ENCODE measurements at regions not wholly inside any gene's neighbourhood (a gene's known extent, or its start where the extent isn't known, plus 50 kb on each side); places are given as distances from the start of the nearest gene placed in this dataset.
"Not testable (repeated sequence)": the region's sequence is repeated elsewhere in the genome, so short reads cannot be mapped to it uniquely, and the experiment has no call there.

- no peak for DNase-seq (ENCODE audit: low spot score)
These were observed 1465.7 kb upstream of the DIAPH2 start for GRCh38 chrX:95218976-95219375.

DNA sequence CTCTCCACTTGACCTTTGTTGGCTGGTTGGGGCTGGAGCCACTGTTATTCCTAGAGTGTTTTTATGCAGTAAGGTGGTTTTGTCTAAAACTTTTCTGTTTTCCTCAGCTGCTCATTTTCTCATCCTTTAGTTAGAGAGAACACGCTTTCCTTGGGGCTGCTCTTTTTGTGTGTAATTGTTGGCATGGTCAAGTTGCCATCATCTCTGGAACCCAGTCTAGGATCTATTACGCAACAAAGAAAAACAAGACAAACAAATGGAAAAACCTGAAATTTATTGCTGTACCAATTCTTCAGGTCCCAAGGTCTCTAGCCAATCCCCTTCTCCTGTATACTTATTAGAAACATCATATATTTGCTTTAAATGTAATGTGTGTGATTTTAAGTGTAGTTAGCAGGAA lies 1436.3 kb upstream of the DIAPH2 start:
- no peak for DNase-seq (ENCODE audit: low spot score)

- DNase-seq (ENCODE audit: low spot score): no peak
These were observed 1394.2 kb upstream of the DIAPH2 start for GRCh38 chrX:95290455-95290854.

GRCh38 chrX:95291561-95291960 lies 1393.1 kb upstream of the DIAPH2 start:
- DNase-seq (ENCODE audit: low spot score): no peak

DNA sequence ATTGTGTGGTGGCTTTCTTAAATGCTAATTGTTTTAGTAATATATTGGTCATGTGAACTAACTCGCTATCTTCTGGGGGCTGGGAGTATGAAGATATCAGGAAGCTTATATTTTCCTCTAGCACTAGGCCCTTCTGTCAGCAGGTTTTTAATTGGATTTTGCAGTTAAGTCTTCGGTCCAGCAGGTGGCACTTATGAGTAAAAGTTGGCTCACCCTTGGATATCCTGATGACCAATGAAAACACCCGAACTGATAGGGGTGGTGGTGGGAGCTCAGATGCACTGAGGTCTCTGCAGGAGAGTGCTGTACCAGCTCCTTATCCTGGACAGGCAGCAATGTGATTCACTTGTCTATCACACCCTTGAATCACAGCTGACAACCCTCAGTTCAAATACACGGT lies 1365.8 kb upstream of the DIAPH2 start:
- no peak for DNase-seq (ENCODE audit: low spot score)

GRCh38 chrX:95325185-95325584 lies 1359.5 kb upstream of the DIAPH2 start:
- no peak for DNase-seq (ENCODE audit: low spot score)

GRCh38 chrX:95330292-95330691 lies 1354.3 kb upstream of the DIAPH2 start:
- DNase-seq (ENCODE audit: low spot score): no peak

DNA sequence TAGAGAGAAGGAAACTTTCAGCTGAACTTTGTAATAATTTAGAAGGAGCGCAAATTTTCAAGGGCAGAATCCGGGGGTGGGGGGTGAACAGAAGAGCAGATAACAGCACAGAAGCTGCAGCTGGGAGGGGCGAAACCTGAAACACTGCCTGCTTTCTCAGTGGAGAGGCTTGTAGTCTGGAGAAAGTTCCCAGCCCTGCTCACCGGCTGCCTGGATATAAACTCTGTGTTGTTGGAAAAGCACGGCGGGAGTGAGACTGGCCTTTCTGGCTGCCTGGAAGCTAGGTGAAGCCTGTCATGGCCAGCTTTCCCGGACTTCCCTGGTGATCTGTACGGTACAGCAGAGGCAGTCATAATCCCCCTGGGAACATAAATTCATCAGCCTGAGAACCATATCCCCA lies 1352.1 kb upstream of the DIAPH2 start:
- no peak for DNase-seq (ENCODE audit: low spot score)

GRCh38 chrX:95346856-95347255 lies 1337.8 kb upstream of the DIAPH2 start:
- peak; percentile 4 for DNase-seq (ENCODE audit: low spot score)

DNA sequence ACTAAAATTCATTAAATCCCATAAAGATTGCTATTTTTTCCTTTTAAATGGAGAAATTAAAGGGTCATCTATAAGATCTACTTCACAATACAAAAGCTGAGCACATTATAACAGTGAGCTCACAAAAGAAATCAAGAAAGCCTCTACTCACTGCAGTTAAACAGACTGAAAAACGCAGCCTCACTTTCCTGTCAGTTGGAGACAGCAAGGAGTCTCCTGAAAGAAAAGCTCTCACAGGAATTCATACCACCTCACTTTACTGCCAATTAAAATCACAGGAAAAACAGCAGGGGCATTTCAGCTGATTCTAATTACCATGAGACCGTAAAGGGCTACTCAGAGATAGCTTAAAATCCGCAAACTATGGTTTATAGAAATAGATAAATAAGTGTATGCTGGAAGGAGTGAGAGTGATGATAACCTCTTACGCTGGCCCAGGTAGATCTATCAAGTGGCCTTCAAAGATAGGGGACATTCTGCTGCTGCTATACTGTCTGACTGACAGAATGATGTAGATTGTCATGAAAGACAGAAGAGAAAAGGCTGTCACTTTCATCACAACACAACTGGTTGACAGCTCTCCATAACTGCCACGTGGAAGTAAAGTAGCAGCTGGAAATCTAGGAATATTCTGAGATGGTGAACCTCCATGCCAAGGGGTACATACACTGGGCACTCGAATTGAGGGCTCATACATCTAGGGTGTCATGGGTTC lies 1333.7 kb upstream of the DIAPH2 start:
- no peak for DNase-seq (ENCODE audit: low spot score)

GRCh38 chrX:95367286-95367685 lies 1317.4 kb upstream of the DIAPH2 start:
- no peak for DNase-seq (ENCODE audit: low spot score)

- no peak for DNase-seq (ENCODE audit: low spot score)
These were observed 1301.8 kb upstream of the DIAPH2 start for GRCh38 chrX:95382799-95383198.

DNA sequence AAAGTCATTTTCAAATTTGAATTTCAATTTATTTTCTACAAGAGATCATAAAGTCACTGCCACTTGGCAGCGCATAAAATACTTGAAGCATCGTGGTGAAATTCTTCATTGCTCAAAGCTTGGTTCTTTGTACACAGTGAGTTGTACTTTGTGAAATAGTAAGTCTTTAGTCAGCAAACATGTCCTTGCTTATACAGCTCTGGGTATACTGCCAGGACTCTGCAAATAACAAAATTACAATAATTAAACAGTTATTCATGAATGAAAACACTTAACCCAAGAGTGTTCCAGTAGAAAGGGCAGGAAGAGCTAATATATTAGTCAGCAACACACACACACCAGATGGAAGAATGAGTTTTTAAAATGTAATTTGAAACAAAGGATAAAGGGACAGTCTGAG lies 1300.9 kb upstream of the DIAPH2 start:
- no peak for DNase-seq (ENCODE audit: low spot score)

- DNase-seq (ENCODE audit: low spot score): no peak
These were observed 1257.3 kb upstream of the DIAPH2 start for GRCh38 chrX:95427389-95427788.

- peak; percentile 1 for DNase-seq (ENCODE audit: low spot score)
These were observed 1249.4 kb upstream of the DIAPH2 start for GRCh38 chrX:95435198-95435597.

DNA sequence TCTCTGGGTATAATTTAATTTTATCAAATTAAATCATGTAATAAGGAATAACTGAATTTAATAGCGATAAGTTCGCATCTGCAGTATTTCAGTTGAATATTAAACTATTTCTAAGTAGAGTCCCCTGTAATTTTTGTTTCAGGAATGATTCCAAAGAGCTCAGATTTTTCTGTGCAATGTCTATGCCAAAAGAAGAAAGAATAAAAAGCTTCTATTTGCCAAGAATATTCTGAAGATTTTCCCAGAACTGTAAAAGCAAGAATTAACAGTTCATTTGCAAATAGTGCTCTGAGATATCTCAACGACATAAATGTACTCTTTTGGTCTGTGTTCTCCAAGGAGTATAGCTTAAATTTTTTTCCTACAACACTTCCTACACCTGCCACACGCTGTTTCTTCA lies 1242.8 kb upstream of the DIAPH2 start:
- no peak for DNase-seq (ENCODE audit: low spot score)

- no peak for DNase-seq (ENCODE audit: low spot score)
These were observed 1199.9 kb upstream of the DIAPH2 start for GRCh38 chrX:95484781-95485180.

DNA sequence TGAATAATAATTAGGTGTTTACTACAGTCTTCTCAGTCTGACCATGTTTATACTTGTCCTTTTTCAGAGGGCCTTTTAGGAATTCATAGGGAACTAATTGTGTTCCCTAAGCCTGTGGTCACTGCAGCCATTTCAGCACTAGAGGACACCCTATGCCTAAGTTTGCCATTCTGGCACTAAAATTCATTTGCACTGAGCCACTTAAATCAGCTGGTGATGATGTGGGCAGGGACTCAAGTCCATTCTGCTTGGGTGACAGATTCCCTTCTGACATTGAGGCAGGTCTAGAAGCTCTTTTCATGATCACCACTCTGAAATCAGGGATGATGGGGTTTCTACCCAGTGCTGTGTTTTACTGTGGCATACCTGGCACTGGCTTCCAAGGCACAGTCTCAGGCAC lies 1178.9 kb upstream of the DIAPH2 start:
- DNase-seq (ENCODE audit: low spot score): no peak

DNA sequence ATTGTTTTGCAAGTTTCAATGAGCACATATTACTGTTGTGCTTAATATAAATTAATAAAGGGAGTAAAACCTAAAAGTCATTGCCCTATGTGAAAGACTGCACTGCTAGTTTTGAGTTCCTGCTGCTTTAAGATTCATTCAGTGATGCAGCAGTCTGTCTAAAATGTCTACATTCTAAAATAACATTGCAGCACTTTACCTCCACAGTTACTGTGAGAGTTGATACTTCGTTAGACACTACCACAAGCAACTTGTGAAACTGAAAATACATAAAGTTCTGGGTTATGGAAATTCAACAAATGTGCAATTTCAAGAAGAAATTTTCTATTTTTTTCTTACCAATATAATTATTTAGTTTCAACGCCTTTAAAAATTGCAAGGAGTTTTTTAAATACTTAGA lies 1175.2 kb upstream of the DIAPH2 start:
- no peak for DNase-seq (ENCODE audit: low spot score)

GRCh38 chrX:95524018-95524417 lies 1160.6 kb upstream of the DIAPH2 start:
- not testable (repeated sequence) for DNase-seq (ENCODE audit: low spot score)

DNA sequence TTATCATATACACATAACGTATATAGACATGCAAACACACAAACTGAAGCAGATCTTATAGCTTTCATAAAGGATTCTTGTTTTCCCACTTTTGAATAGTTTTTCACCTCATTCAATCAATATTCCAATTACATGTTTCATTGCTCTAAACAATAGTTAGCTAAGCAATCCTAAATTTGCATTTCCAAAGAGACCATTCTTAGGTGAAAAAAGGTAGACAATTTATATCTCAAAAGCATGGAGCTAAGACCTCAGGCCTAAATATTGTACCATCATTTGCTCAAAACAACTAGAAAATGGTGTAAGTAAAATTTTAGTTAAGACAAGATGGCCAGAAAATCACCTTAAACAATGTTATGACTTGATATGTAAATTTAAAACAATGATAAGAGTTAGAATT lies 1148.5 kb upstream of the DIAPH2 start:
- no peak for DNase-seq (ENCODE audit: low spot score)

GRCh38 chrX:95536661-95537060 lies 1148.0 kb upstream of the DIAPH2 start:
- no peak for DNase-seq (ENCODE audit: low spot score)

DNA sequence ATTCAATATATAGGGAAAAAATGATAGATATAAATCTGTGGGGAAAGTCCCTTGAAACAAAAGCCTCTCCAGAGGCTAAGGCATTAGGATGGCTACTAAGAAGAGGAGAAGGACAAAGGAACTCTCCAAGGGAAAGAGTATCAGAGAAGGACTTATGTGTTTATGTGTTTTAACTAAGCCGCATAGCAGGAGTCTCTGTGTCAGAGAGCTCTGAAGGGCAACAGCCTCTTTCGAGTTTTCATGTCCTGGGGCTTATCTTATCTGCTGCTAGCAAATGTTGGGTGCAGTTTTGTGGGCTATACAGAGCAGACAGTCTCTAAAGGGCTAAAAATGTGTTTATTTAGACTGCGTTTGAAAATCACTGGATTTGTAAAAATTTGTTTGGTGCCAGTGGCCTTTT lies 1145.6 kb upstream of the DIAPH2 start:
- DNase-seq (ENCODE audit: low spot score): no peak

- DNase-seq (ENCODE audit: low spot score): not testable (repeated sequence)
These were observed 1135.1 kb upstream of the DIAPH2 start for GRCh38 chrX:95549552-95549951.

GRCh38 chrX:95585321-95585720 lies 1099.3 kb upstream of the DIAPH2 start:
- DNase-seq (ENCODE audit: low spot score): no peak
